Colonic mucosa (tissue), 4 donors: ENCODE measurements at regions not wholly inside any gene's neighbourhood (a gene's known extent, or its start where the extent isn't known, plus 50 kb on each side); places are given as distances from the start of the nearest gene placed in this dataset.

Experiments
- DNase-seq: peaks from one replicate; pipeline ENCODE4 v3.0.0-alpha.2; 2020
- H3K27ac ChIP-seq: fragments of 200-600 bp; one replicate; pipeline ENCODE4 v1.8.0; 2021
- H3K27me3 ChIP-seq: fragments of 200-600 bp; one replicate; pipeline ENCODE4 v1.8.0; 2021
- H3K36me3 ChIP-seq: fragments of 200-600 bp; one replicate; pipeline ENCODE4 v1.8.0; 2021
- H3K4me1 ChIP-seq: fragments of 200-600 bp; one replicate; pipeline ENCODE4 v1.8.0; 2021; ENCODE audit warnings: mild to moderate bottlenecking
- H3K4me3 ChIP-seq: fragments of 200-600 bp; one replicate; pipeline ENCODE4 v1.8.0; 2021
- H3K9ac ChIP-seq, 2 donors: one replicate each; pipeline ENCODE4 v1.7.0; 2013; ENCODE audit warnings: control low read depth in 2 of 2, low read depth in 2 of 2, low read length in 2 of 2
- H3K9me3 ChIP-seq: fragments of 200-600 bp; one replicate; pipeline ENCODE4 v1.8.0; 2021
- CTCF ChIP-seq: fragments of 200-600 bp; IDR thresholded peaks from one replicate; pipeline ENCODE4 v1.8.0; 2022; ENCODE audit warnings: antibody characterized with exemption, mild to moderate bottlenecking
- intact Hi-C: fragments of 100-400 bp; cut with DNase I; formaldehyde crosslinking; loops from one replicate; pipeline ENCODE4 v1.14.1; 2022
- donor health status: healthy.
- donor health status: DM: no; HTN: no; CAD: no.
- donor health status: DM: no; HTN: no; CAD: no.

- no peaks in the 10 kb centered on the region for H3K9me3 ChIP-seq
- no peaks in the 10 kb centered on the region for H3K36me3 ChIP-seq
- no peak overlapping the region for H3K27ac ChIP-seq
- no peaks in the 10 kb centered on the region for H3K27me3 ChIP-seq
- intact Hi-C loops = no loop called here
- no peak for DNase-seq
- H3K4me3 ChIP-seq = no peak overlapping the region
- no peak overlapping the region for H3K9ac ChIP-seq
- no peak for TF ChIP-seq CTCF
- H3K4me1 ChIP-seq = no peaks in the 10 kb centered on the region
Measured at GRCh38 chr20:48147311-48147710, 362.0 kb upstream of the SULF2 start.

GRCh38 chr20:48146877-48147276 is 361.6 kb upstream of the SULF2 start:
- no peak for TF ChIP-seq CTCF
- DNase-seq = no peak
- H3K4me1 ChIP-seq = no peaks in the 10 kb centered on the region
- H3K27me3 ChIP-seq = no peaks in the 10 kb centered on the region
- intact Hi-C loops = no loop called here
- H3K36me3 ChIP-seq = no peaks in the 10 kb centered on the region
- H3K9ac ChIP-seq = no peak overlapping the region
- no peaks in the 10 kb centered on the region for H3K9me3 ChIP-seq
- H3K27ac ChIP-seq = no peak overlapping the region
- H3K4me3 ChIP-seq = no peak overlapping the region

GRCh38 chr20:48146308-48146707 is 361.0 kb upstream of the SULF2 start:
- Histone ChIP-seq H3K9ac (no peak overlapping the region), H3K4me1 (no peaks in the 10 kb centered on the region), H3K27me3 (no peaks in the 10 kb centered on the region), H3K36me3 (no peaks in the 10 kb centered on the region), H3K27ac (no peak overlapping the region), H3K4me3 (no peak overlapping the region), H3K9me3 (no peaks in the 10 kb centered on the region)
- intact Hi-C loops = no loop called here
- DNase-seq = no peak
- no peak for TF ChIP-seq CTCF

DNA sequence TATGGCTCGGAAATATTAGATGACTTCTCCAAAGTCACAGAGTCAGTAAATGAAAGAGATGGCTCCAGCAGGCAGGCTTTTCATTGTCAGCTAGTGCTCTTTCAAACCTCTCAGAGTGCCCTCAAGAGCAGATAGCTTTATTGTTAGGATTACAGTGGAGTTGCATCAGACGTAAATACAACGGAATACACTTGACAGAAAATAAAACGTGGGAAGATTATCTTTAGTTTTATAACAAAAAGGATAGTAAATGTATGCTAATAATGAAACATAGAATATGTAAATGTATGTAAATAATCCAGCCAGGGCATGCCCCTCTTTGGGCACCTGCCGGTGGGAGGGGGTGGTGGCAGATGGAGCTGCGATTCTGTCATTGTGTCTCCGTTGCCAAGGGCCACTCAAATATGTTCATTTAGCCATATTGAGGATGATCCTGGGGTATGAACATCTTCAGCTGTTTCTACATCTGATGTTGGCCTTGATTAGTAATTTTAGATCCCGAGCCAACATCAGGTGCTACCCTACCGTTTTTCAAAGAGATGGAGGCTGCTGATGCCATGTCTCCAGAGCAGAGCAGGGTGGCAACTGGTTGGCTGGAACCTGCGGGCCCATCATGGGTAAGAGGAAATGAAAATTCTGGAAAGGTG is 358.3 kb upstream of the SULF2 start:
- DNase-seq = no peak
- H3K36me3 ChIP-seq = no peaks in the 10 kb centered on the region
- no peak overlapping the region for H3K9ac ChIP-seq
- no peak overlapping the region for H3K27ac ChIP-seq
- H3K4me1 ChIP-seq = no peaks in the 10 kb centered on the region
- no peaks in the 10 kb centered on the region for H3K9me3 ChIP-seq
- no peak for TF ChIP-seq CTCF
- H3K27me3 ChIP-seq = no peaks in the 10 kb centered on the region
- no peak overlapping the region for H3K4me3 ChIP-seq
- intact Hi-C loops = no loop called here

DNA sequence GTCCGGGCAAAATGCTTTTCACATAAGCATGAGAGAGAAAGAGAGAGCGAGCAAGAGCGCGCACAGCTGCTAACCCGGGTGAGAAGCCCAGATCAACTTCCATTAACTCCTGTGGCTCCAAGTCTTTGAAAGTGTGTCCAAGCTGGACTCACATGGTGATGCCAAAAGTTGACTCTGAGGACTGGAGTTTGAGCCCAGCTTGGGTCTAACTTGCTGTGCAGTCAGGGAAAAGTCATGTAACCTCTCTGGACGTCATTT is 357.2 kb upstream of the SULF2 start:
- no peak overlapping the region for H3K27ac ChIP-seq
- no peak overlapping the region for H3K4me3 ChIP-seq
- no peaks in the 10 kb centered on the region for H3K27me3 ChIP-seq
- no peak for DNase-seq
- no peak for TF ChIP-seq CTCF
- no peaks in the 10 kb centered on the region for H3K9me3 ChIP-seq
- intact Hi-C loops = no loop called here
- no peaks in the 10 kb centered on the region for H3K4me1 ChIP-seq
- no peaks in the 10 kb centered on the region for H3K36me3 ChIP-seq
- no peak overlapping the region for H3K9ac ChIP-seq
